GM18868 (cell line): ENCODE measurements at regions not wholly inside any gene's neighbourhood (a gene's known extent, or its start where the extent isn't known, plus 50 kb on each side); places are given as distances from the start of the nearest gene placed in this dataset.
"Not testable (repeated sequence)": the region's sequence is repeated elsewhere in the genome, so short reads cannot be mapped to it uniquely, and the experiment has no call there.

Experiments
- ATAC-seq: cut with Tn5 transposase; IDR thresholded peaks from one replicate; pipeline ENCODE4 v1.9.1; 2021; ENCODE audit warnings: mild to moderate bottlenecking, moderate library complexity; ENCODE audit not compliant: unreplicated experiment

- ATAC-seq = no peak
These were observed 991.9 kb downstream of the TMEM121 start for GRCh38 chr14:106518054-106518943.

- ATAC-seq = not testable (repeated sequence)
These were observed 995.7 kb downstream of the TMEM121 start for GRCh38 chr14:106522118-106522517.

- ATAC-seq = no peak
These were observed 996.6 kb downstream of the TMEM121 start for GRCh38 chr14:106522990-106523389.

GRCh38 chr14:106528717-106529116 lies 1002.3 kb downstream of the TMEM121 start:
- ATAC-seq = no peak

- ATAC-seq = no peak
These were observed 1003.6 kb downstream of the TMEM121 start for GRCh38 chr14:106530031-106530422.

GRCh38 chr14:106530423-106531107 lies 1004.2 kb downstream of the TMEM121 start:
- peak; percentile 77 for ATAC-seq

GRCh38 chr14:106537597-106537996 lies 1011.2 kb downstream of the TMEM121 start:
- ATAC-seq = not testable (repeated sequence)

- ATAC-seq = no peak
These were observed 1011.8 kb downstream of the TMEM121 start for GRCh38 chr14:106538201-106538600.

GRCh38 chr14:106547735-106548434 lies 1021.5 kb downstream of the TMEM121 start:
- ATAC-seq = no peak

GRCh38 chr14:106549064-106549463 lies 1022.7 kb downstream of the TMEM121 start:
- ATAC-seq = no peak

- ATAC-seq = no peak
These were observed 1024.9 kb downstream of the TMEM121 start for GRCh38 chr14:106551265-106551664.

- not testable (repeated sequence) for ATAC-seq
These were observed 1029.8 kb downstream of the TMEM121 start for GRCh38 chr14:106556211-106556610.

- ATAC-seq = no peak
These were observed 1030.4 kb downstream of the TMEM121 start for GRCh38 chr14:106556665-106557289.

- no peak for ATAC-seq
These were observed 1036.1 kb downstream of the TMEM121 start for GRCh38 chr14:106562451-106562850.

GRCh38 chr14:106564058-106564643 lies 1037.8 kb downstream of the TMEM121 start:
- ATAC-seq = no peak

GRCh38 chr14:106578481-106578880 lies 1052.1 kb downstream of the TMEM121 start:
- no peak for ATAC-seq

GRCh38 chr14:106579084-106579483 lies 1052.7 kb downstream of the TMEM121 start:
- no peak for ATAC-seq

- ATAC-seq = no peak
These were observed 1059.3 kb downstream of the TMEM121 start for GRCh38 chr14:106585692-106586091.

- ATAC-seq = peak; percentile 60
These were observed 1059.8 kb downstream of the TMEM121 start for GRCh38 chr14:106586098-106586704.

GRCh38 chr14:106591539-106591938 lies 1065.2 kb downstream of the TMEM121 start:
- ATAC-seq = not testable (repeated sequence)
